GM21619 (cell line): ENCODE measurements at regions not wholly inside any gene's neighbourhood (a gene's known extent, or its start where the extent isn't known, plus 50 kb on each side); places are given as distances from the start of the nearest gene placed in this dataset.

Experiments used
- ATAC-seq: cut with Tn5 transposase; IDR thresholded peaks from one replicate; pipeline ENCODE4 v1.9.1; 2021; ENCODE audit not compliant: unreplicated experiment

DNA sequence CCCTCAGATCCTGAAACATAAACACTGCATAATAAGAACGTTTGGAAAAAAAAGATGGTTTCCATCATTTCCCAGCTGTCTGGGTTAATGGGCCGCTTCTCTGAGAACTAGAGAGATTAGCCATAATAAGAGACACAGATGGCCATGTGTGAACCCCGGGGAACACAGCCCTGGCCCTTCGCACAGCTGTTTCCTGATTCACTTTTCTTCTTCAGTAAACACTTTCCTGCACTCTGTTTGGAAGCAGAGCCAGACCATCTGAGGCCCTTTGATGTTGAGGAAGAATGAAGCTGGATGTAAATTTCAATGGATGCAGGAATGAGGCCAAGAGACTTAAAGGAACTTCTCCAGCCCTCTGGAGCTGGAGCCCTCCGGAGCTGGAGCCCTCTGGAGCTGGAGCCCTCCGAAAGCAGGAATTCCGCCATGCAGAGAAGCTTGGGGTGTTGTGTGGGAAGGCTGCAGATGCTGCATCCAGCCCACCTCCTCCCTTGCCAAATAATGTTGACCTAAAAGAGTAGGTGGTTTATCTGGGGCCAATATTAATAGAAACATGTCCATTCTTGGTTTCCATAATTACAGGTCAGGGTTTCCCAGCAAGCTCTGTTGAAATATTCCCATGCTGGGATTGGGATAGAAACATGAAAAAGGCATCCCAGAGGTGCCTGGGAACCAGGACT is 218.9 kb downstream of the NXNL2 start:
- no peak for ATAC-seq

DNA sequence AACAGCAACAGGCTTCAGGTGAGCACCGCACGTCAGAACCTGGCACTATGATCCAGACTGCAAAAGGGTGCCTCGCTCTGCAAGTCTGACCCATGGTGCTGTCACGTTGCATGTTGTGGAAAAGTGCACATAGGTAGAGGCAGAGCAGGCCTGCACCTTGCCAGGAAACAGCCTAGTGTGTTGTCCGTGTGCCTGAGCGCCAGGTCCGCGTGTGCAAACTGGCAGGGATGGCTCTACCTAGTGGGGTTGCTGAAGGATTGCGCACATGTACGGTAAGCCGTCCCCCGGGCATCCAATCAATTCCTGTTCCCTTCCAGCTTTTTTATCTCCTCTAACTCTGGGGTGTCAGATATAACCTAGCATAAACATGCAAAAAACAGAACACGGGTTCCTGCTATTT is 219.5 kb downstream of the NXNL2 start:
- ATAC-seq, result no peak

DNA sequence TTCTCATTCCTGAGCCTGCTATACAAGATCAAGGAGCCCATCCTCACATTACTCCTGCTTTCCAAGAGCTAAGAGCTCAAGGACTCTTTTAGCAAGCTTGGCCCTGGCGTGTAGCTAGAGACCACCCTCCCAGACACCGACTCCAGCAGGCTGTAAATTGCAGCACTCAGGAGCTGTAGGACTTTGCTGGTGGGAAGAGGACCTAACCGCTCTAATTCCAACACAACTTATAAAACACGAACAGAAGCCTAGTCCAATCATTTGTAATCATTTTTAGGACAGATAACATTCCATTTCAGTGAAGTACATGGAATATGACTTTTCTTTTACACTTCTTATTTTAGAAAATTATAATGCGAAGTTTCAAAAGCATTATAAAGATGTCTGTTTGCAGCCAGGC is 219.9 kb downstream of the NXNL2 start:
- ATAC-seq, result no peak

DNA sequence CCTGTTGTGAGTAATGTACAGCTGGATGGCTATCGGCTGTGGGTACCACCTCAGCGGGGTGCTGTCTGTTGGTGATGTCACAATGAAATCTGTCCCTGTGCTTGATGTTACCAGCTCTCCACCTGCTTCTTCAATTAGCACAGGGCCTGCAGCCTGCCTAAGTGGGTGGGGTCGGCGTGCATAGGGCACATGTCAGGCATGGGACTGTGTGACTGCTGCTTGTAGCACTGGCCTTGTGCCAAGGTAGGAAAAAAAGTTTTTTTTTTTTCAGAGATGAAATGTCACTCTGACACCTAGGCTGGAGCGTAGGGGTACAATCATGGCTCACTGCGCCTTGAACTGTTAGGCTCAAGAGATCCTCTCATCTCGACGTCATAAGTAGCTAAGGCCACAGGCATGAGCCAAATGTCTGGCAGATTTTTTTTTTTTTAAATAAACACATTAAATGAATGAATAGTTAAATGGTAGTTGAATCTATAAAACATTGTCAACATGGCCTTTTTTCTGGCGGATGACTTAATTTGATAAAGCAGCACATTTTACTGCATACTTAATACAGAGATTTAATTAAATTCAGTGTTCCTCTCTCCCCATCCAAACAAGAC is 222.5 kb downstream of the NXNL2 start:
- ATAC-seq, result no peak

DNA sequence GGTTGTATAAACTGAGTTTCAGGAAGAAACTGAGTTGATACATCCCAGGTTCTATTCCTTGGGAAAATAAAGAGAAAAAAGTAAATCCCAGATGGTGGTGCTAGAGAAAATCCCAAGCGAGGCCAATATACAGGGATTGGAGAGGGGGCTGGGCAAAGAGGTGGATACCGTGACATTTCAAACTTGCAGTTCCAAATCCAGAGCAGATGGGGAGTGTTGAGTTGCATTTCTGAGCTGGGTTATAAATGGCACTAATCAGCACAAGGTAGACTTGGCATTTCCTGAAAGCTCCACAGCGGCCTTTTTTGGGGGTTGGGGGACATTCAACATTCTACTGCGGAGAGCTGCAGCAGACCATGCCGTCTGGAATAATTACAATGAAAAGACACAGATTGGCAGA is 224.4 kb downstream of the NXNL2 start:
- no peak for ATAC-seq

DNA sequence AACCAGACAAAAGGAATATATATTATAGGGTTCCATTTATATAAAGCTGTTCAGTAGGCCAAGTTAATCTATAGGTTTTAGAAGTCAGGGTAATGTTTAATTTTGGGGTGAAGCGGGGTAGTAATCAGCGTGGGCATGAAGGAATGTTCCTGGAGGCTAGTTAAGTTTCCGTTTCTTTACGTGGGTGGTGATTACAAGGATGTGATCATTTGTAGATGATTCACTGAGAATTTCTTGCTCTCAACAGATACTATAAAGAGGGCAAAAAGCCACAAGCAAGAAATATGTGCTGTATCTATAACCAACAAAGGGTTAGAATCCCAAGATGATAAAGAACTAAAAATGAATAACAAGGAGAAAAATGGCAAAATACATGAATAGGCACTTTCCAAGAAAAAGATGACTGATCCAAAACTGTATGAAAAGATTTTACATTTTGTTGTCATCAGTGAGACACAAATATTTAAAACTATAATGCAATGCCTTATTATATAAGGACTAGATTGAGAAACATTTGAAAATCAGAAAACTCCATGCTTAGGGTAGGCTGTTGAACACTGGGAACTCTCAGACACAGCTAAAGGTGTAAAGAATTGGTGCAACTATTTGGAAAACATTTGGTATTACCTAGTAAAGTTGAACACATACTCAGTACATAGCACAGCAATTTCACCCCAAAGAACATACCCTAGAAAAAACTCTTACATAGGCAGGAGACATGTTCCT is 224.3 kb upstream of the S1PR3 start:
- ATAC-seq, result no peak

DNA sequence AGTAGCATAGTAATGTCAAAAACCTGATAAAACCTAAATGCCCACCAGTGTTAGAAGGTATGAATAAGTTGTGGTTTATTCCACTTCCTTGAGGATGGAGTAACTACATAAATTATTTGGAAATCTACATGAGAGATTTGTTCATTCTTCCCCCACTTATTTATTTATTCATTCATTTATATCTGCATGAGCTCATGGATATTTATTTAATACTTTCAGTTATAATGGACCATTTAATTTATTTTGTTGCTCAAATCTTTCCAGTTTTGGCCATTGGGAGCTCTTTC is 223.8 kb upstream of the S1PR3 start:
- ATAC-seq, result no peak

DNA sequence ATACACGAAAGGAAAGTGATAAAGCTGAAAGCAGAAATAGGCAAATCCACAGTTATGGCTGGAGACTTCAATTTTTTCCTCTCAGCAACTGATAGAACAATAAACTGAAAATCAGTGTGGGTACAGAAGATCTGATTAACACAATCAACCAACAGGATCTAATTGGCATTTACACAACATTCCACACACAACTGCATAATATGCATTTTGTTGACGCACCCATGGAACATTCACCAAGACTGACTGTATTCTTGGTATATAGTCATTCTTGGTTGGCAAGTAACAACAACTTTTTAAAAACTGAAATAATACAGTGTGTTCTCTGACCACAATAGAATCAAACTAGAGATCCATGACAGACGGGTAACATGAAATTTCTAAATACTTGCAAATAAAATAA is 218.7 kb upstream of the S1PR3 start:
- no peak for ATAC-seq

DNA sequence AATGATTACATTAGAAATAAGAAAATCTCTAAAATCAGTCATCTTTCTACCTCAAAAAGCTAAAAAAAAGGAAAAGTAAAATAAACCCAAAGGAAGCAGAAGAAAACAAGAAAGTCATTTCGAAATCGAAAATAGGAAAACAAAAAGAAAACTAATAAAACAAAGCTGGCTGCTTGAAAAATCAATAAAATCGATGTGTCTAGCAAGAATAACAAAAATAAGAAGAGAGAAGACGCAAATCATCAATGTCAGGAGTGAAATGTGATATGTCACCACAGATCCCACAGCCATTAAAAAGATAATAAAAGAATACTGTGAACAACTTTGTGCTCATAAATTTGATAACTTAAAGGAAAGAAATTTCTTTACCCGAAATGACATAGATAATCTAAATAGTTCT is 218.1 kb upstream of the S1PR3 start:
- ATAC-seq, result no peak

DNA sequence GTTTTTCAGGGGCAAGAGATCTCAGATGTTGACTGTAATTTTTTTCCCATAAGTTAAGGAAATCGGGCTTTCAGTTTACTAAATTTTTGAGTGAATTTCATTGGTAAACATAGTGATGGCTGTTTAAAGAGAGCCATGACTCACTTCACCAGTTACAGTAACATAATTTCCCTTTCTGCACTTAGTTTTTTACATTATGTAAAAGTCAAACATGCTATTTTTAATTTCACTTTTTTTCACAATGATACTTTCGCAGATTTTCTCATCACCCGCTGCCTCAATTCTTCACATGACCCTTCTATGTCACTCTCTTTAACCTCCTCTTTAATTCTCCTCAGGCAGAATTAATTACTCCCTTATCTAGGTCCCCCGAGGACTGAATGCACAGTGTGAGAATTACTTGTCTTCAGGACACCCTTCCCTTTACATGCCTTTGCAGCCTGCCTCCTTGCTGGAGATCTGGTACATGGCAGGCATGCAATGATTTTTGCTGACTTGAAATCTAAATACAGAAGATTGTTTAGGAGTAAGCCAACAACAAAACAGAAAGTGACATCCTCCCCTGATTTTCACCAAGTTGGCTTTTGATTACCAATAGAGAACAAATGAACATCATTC is 217.5 kb upstream of the S1PR3 start:
- ATAC-seq, result no peak

DNA sequence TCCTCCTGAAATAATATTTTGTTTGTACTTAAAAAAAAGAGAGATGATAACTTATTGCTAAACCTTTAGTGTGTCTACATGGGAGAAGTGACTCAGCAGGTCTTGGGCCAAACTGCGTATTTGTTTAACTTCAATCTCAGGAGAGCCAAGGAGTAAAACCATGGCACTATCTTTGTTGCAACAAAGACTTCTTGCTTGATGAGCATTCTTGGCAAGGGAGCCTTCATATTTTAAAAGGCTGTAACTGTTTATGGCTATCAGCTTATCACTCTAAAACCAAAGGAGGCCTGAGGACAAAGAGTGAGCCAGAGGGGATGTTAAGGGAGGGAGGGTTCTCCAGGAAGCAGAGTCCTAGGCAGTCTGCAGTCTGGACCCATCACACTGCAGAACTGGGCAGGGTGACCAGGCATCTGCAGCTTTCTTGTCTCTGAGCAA is 216.2 kb upstream of the S1PR3 start:
- no peak for ATAC-seq

DNA sequence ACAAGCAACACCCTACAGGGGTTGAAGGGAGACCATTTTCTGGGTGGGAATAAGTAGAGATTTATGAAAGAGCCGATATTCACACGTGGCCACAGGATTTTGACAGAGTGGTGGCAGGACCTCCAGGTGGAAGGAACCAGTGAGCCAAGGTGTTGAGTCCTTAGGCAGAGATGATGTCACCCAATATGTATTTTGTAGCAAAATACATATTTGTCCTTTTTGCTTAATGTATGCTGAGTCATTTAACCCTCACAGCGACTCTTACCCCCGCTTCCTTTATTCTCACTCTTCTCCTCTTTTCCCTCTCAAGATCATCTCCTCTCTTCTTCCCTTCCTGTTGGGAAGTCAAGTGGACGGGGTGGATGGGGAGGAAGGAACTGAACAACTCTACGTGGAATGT is 215.7 kb upstream of the S1PR3 start:
- no peak for ATAC-seq

DNA sequence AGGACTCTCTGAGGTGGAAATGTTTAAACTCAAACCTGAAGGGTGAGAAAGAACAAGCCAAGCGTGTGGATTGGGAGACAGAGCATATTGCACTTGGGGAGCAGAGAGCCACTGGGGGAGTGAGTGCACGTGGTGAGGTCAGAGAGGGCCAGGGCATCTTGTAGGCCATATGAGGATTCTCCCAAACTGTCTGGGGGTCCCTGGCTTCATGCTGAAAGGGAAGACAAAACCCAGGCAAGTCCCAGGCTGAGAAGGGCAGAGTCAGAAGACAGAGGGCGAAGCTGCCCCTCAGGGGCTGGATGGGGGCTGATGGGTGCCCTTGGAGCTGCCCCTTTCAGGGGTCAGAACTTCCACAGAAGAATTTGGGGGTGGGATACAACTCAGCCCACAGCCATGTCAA is 215.3 kb upstream of the S1PR3 start:
- no peak for ATAC-seq

DNA sequence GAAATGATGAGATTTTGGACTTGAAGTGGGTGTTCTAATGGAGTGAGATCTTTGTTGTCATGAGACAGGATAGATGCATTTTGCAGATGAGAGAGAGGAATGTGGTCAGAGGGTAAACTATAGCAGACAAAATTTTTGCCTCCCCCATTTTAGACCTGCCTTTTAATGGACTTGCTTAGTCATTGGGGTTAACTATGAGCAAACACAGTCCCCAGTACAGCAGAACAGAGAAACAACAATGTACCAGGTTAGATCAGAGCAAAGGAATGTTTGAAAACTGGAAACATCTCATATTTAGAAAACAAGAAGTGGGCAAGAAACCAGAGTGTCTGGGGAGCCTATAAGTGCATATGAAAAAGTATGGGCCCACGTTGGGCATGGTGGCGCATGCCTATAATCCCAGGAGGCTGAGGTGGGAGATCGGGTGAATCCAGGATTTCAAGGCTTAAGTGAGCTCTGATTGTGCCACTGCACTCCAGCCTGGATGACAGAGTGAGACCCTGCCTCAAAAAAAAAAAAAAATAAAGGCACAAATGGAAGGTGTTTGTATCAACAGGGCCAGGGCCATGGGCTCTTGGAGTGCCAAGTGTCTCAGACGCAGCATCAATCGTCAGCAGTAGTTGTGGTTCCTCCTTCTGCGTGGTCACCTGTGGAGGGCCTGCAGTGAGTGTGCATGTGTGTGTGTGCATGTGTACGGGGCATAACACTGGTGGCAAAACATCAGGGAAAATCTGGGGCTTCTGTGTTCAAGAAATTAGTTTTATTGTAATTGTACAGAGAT is 214.4 kb upstream of the S1PR3 start:
- ATAC-seq, result no peak

DNA sequence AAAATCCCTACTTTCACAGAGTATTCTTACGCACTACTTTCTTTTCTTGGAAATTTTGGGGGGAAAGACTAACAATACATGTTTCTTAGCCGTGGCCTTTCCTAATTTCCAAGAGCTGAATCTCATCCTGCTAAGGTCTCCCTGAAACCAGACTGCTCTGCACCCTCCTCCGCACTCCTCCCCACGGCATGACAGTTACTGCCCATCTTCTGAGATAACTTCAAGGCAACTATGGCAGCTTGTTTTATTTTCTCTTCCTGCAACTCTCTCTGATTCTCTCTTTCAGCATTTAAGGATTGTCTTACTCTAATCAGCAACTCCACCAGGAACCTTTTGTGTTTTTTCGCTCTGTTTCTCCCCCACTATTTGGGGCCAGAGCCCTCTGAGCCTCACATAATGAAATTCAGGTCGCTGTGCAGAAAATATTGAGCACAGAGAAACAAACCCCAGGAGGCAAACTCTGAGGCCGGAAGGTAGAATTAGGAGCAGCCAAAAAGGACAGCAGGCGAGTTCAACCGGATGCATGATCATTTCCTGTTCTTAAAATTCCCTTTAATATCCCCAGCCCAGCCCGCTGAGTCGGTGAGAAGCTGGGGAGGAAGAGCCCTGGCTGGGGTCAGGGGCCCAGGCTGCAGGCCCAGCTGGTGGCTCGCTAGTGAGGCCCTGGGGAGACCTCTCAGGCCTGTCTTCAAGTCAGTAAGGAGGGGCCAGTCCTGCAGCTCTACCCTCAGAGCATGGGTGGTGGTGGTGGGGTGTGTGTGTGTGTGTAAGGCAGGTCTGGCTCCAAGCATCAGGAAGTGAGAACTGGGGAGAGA is 213.6 kb upstream of the S1PR3 start:
- no peak for ATAC-seq

DNA sequence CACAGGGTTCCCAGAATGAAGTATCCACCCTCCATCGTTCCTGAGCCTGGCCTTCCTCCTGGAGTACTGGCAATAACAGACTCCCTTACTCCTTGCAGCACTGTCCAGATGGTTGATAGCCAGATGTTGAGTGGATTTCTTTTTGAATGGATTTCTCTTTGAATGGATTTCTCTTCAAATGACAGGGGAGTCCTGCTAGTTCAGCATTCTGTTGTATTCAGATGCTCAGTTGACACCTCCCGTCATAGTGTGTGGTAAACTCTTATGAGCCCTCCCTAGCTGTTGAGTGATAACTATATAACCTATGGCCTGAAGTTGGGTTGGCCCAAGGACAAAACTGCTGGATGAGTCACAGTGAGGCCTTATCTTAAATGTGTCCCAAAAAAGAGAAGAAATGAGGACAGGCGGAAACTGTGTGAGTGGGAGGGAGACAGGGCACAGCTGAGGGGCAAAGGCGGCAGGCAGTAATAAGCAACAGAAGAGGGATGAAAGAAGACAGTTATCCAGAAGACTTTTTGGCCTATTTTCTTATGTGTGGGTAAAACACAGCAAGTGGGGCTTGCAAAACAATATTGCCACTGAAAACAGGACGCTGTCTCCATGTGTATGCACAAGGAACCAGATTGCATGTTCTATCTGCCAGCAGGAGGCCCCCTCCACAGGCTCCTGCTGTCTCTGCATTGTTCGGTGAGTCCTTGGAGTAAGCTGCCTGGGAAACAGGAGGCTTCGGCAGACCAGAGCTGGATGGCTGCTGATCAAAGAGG is 209.5 kb upstream of the S1PR3 start:
- ATAC-seq, result no peak

DNA sequence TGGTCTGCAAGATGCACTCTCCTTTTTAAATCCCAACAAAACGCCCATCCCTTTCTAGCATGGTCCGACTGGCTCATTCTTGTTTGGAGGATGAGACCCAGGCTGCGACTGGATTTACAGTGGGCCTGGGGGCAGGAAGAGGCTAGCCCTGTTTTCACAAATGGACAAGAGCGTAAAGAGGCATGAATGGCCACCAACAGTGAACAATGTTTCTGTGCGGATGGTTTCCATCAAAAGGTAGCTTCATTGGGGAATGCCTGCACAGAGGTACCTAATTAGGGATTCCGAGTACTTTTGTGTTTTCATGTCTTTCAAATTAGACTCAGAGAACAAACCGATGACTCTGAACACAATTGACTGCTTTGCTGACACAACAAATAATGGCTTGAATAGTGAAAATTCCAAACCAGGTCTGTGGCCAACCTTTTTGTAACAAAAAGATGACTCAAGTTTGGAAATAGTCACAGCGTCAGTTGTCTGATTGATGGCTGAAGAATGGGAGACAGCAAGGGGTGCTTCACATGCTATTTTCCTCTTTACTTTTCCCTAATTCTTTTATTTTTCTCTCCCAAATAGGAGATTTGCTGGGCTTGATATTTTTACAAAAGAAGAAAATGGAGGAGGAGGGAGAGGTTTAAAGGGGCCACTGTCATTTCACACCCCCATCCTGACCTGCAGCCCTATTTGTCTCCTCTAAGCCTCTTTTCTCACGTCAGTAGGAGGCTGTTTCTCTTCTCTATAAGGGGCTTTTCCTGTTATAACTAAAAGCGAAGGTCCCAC is 208.1 kb upstream of the S1PR3 start:
- no peak for ATAC-seq

DNA sequence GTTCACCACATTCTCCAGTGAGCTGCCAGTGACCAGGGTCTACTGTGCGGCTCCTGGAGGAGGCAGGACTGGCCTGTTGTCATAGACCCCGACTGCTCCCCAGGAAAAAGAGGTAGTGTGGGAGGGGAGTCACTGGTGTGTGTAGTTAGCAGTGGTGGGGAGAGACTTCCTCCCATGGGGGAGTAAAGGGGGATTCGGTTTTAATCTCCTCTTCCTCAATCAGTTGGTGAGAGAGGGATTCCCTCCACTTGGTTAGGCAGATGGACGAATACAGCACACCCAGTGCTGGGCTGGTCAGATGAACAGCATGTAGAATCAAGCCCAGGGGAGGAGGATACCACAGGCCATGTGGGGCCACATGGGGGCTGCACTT is 207.6 kb upstream of the S1PR3 start:
- ATAC-seq, result no peak

DNA sequence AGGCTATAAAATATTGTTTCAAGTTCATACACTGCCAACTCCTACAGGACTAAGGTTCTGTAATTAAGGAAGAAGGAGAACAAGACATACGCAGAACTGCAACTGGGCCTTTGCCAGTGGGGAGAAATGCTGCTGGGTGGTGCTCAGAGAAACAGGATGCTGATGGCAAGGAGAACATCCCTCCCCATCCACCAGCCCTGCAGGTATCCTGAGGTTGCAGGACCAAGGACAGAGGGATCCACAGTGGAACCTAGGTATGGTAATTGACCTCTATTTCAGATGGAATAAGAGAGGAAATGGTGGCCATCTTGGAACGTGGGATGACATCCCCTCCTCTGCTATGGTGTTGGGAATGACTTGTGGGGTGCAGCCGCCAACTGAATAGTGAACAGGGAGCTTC is 206.3 kb upstream of the S1PR3 start:
- no peak for ATAC-seq
